ENCODE measurements at regions not wholly inside any gene's neighbourhood (a gene's known extent, or its start where the extent isn't known, plus 50 kb on each side); places are given as distances from the start of the nearest gene placed in this dataset.

DNA sequence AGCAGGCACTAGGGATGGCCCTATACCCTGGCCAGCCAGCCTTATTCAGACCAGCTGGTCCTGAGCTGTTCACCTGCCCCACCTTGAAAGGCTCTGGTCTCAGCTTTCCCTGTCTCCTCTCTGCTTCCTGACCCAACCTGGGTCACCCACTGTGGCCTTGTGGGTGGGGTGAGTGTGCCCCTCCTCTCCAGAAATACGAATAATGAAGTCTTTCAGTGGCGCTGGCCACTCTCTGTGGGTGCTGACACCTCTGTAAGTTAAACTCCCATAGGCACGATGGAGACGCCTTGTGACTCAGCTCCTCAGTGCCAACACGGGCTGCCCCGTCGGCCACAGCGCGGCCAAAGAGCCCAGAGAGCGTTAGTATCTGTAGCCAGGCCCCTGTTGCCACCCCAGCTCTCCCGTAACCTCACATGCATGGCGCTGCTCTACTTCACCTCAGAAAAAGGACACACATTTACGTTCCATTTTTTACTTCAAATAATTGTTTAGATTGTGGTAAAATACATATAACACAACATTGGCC is 74.6 kb upstream of the SEPTIN5 start:
- POLR2A ChIA-PET = interaction anchor here (0.7 kb wide), 1 partner anchor 160 kb away, joined by 3 read pairs; the partner anchor contains the start of gene CDC45
- no peaks in the 10 kb centered on the region for H3K9me3 ChIP-seq (ENCODE audit: control insufficient read depth, insufficient read depth, low read depth, low read length)
- CTCF ChIA-PET = interaction anchor here (3.0 kb wide), 1 partner anchor 10 kb away, joined by 15 read pairs; no protein-coding TSS in a partner anchor

GRCh38 chr22:19640306-19640705 is 74.0 kb upstream of the SEPTIN5 start:
- TF ChIP-seq ZNF121 (tag by site-specific recombination; IDR thresholded peaks at IDR 0.05) (no peak), ZNF704 (tag by site-specific recombination; IDR thresholded peaks at IDR 0.05) (no peak)
- POLR2A ChIA-PET = no interaction called here
- H3K36me3 ChIP-seq (ENCODE audit: control insufficient read depth in 2 of 2, insufficient read depth in 1 of 2, low read length in 2 of 2) = no peaks in the 10 kb centered on the region
- H3K9me3 ChIP-seq (ENCODE audit: control insufficient read depth, insufficient read depth, low read depth, low read length) = no peaks in the 10 kb centered on the region
- CTCF ChIA-PET = interaction anchor here (3.0 kb wide), 1 partner anchor 11 kb away, joined by 15 read pairs; no protein-coding TSS in a partner anchor
- no peaks in the 10 kb centered on the region for H3K4me1 ChIP-seq (ENCODE audit: control insufficient read depth, insufficient read depth, low read length)
- H3K4me3 ChIP-seq (ENCODE audit: low read depth, low read length) = no peak overlapping the region
- H3K27ac ChIP-seq (ENCODE audit: extremely low read depth, low read depth, low read length) = no peak overlapping the region

More for the DNA sequence above, 74.6 kb upstream of the SEPTIN5 start:
- no peak overlapping the region for H3K27ac ChIP-seq (ENCODE audit: extremely low read depth, low read depth, low read length)
- H3K36me3 ChIP-seq (ENCODE audit: control insufficient read depth in 2 of 2, insufficient read depth in 1 of 2, low read length in 2 of 2) = no peaks in the 10 kb centered on the region
- no peaks in the 10 kb centered on the region for H3K4me1 ChIP-seq (ENCODE audit: control insufficient read depth, insufficient read depth, low read length)
- TF ChIP-seq, protein P1, sequence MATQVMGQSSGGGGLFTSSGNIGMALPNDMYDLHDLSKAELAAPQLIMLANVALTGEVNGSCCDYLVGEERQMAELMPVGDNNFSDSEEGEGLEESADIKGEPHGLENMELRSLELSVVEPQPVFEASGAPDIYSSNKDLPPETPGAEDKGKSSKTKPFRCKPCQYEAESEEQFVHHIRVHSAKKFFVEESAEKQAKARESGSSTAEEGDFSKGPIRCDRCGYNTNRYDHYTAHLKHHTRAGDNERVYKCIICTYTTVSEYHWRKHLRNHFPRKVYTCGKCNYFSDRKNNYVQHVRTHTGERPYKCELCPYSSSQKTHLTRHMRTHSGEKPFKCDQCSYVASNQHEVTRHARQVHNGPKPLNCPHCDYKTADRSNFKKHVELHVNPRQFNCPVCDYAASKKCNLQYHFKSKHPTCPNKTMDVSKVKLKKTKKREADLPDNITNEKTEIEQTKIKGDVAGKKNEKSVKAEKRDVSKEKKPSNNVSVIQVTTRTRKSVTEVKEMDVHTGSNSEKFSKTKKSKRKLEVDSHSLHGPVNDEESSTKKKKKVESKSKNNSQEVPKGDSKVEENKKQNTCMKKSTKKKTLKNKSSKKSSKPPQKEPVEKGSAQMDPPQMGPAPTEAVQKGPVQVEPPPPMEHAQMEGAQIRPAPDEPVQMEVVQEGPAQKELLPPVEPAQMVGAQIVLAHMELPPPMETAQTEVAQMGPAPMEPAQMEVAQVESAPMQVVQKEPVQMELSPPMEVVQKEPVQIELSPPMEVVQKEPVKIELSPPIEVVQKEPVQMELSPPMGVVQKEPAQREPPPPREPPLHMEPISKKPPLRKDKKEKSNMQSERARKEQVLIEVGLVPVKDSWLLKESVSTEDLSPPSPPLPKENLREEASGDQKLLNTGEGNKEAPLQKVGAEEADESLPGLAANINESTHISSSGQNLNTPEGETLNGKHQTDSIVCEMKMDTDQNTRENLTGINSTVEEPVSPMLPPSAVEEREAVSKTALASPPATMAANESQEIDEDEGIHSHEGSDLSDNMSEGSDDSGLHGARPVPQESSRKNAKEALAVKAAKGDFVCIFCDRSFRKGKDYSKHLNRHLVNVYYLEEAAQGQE (tag by site-specific recombination; IDR thresholded peaks at IDR 0.05) = peak; percentile 38; the same call in 1 of the 2 replicates
- TF ChIP-seq ZSCAN4 (tag by site-specific recombination; IDR thresholded peaks at IDR 0.05) = no peak
- no peak overlapping the region for H3K4me3 ChIP-seq (ENCODE audit: low read depth, low read length)

DNA sequence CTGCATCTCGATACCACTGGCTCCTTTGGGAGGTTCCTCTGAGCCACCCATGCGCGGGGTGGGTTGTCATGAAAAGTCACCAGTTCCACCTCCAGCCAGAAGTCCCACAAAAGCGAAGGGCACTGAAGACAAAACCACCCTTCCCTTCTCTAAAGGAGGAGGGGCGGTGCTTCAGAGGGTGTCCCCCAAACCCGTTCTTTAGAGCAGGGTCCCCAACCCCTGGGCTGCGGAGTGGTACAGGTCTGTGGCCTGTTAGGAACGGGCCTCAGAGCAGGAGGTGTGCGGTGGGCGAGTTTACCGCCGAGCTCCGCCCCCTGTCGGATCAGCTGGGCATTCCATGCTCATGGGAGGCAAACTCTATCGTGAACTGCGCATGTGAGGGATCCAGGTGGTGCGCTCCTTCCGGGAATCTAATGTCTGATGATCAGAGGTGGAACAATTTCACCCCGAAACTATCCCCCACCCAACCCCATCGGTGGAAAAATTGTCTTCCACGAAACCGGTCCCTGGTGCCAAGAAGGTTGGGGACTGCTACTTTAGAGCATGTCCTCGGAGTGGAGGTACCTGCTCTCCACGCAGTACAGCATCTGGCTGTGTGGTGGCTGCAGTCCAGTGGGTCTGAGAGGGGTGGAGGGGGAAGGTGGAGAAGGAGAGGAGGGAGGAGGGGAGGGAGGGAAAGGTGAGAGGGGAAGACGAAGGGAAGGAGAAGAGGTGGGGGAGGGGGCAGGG is 72.9 kb upstream of the SEPTIN5 start:
- no peak overlapping the region for H3K27ac ChIP-seq (ENCODE audit: extremely low read depth, low read depth, low read length)
- ChIA-PET CTCF (interaction anchor here (0.5 to 1.0 kb wide), 5 partner anchors 10 to 332 kb away, joined by 3 to 5 read pairs (median 3); no protein-coding TSS in a partner anchor), POLR2A (no interaction called here)
- H3K9me3 ChIP-seq (ENCODE audit: control insufficient read depth, insufficient read depth, low read depth, low read length) = no peaks in the 10 kb centered on the region
- H3K4me1 ChIP-seq (ENCODE audit: control insufficient read depth, insufficient read depth, low read length) = no peaks in the 10 kb centered on the region
- H3K36me3 ChIP-seq (ENCODE audit: control insufficient read depth in 2 of 2, insufficient read depth in 1 of 2, low read length in 2 of 2) = no peaks in the 10 kb centered on the region
- H3K4me3 ChIP-seq (ENCODE audit: low read depth, low read length) = peak overlapping the region; percentile 9; the same call in 1 of the 2 replicates
- TF ChIP-seq OVOL3 (tag by site-specific recombination; IDR thresholded peaks at IDR 0.05) = no peak
- TF ChIP-seq ZBTB10 (tag by site-specific recombination; IDR thresholded peaks at IDR 0.05) = no peak
- no peak for TF ChIP-seq ZNF311 (tag by site-specific recombination; IDR thresholded peaks at IDR 0.05; ENCODE audit: borderline replicate concordance)
- TF ChIP-seq BCL11B (tag by site-specific recombination; IDR thresholded peaks at IDR 0.05; ENCODE audit: low read depth) = no peak
- no peak for TF ChIP-seq SALL2 (tag by site-specific recombination; IDR thresholded peaks at IDR 0.05; ENCODE audit: borderline replicate concordance)
- no peak for TF ChIP-seq ZNF324 (tag by site-specific recombination; IDR thresholded peaks at IDR 0.05)
- no peak for TF ChIP-seq ZNF132 (tag by site-specific recombination; IDR thresholded peaks at IDR 0.05; ENCODE audit: borderline replicate concordance)
- TF ChIP-seq ZNF76 (tag by site-specific recombination; IDR thresholded peaks at IDR 0.05; ENCODE audit: borderline replicate concordance, low read depth) = no peak
- TF ChIP-seq ZNF266 (tag by site-specific recombination; IDR thresholded peaks at IDR 0.05; ENCODE audit: low read depth) = no peak
- TF ChIP-seq ZNF585B (tag by site-specific recombination; IDR thresholded peaks at IDR 0.05) = no peak
- no peak for TF ChIP-seq REPIN1 (tag by site-specific recombination; IDR thresholded peaks at IDR 0.05; ENCODE audit: low read depth)
- TF ChIP-seq ZNF221 (tag by site-specific recombination; IDR thresholded peaks at IDR 0.05; ENCODE audit: borderline replicate concordance) = no peak
- TF ChIP-seq KLF17 (tag by site-specific recombination; IDR thresholded peaks at IDR 0.05) = no peak
- no peak for TF ChIP-seq ZNF121 (tag by site-specific recombination; IDR thresholded peaks at IDR 0.05)
- TF ChIP-seq ZNF48 (tag by site-specific recombination; IDR thresholded peaks at IDR 0.05) = no peak
- TF ChIP-seq ZNF660 (tag by site-specific recombination; IDR thresholded peaks at IDR 0.05) = no peak
- no peak for TF ChIP-seq ZBTB48 (tag by site-specific recombination; IDR thresholded peaks at IDR 0.05)

All from HEK293 (cell line).